GM21737 (cell line): ENCODE measurements at regions not wholly inside any gene's neighbourhood (a gene's known extent, or its start where the extent isn't known, plus 50 kb on each side); places are given as distances from the start of the nearest gene placed in this dataset.
"Not testable (repeated sequence)": the region's sequence is repeated elsewhere in the genome, so short reads cannot be mapped to it uniquely, and the experiment has no call there.

Experiments used
- ATAC-seq: cut with Tn5 transposase; IDR thresholded peaks from one replicate; pipeline ENCODE4 v1.9.1; 2021; ENCODE audit warnings: mild to moderate bottlenecking, moderate library complexity; ENCODE audit not compliant: unreplicated experiment

DNA sequence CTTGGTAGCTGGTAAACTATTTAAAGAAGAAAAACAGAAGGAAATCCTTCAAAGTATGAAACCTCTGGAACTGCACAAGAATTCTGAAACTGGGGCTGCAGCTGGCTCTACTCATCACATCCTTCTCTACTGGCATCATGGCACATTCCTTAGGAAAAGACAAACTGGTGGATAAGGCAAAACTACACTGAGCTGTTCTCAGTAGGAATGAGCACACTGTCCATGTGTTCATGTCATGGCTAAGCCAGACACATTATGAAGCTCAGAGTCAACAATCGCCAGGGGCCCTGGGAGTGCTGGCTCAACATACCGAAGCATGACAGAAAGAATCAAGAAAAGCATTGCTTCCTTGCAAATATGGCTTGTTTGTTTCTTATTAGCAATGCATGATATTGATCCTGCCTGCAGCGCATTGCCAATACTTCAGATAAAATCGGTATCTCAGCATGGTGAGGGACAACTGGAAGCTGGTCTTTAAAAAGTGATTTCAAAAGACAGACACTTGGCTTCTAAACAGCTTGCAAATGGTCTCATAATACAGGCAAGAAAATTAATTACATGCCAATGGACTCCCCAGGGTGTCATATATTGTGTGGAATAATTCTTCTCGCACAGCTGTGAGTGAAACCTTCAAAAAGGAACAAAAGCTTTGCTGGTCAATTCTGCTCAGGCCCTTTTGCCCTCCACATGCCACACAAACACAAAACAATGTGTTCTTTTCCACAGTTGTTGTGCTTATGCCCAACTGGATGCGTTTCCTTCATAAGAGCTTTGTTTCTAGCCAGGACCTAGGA is 300.2 kb upstream of the VCX start:
- ATAC-seq: no peak

DNA sequence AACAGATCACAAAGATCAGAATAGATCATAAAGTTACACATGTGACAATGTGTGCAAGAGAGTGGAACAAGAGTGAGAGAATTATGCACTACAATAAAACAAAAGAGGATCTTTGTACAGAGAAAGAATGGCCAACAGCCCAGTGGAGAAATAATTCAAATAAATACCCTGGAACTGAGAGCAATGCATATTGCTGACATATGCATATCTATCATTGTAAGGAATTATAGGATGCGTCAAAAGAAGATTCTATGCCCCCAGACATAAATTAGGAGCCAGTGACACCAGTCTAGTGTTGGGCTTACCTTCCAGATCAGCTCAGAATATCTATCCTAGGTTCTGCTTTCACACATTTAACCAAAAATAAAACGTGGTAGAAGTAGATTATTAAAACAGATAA is 320.1 kb upstream of the VCX start:
- ATAC-seq: no peak

DNA sequence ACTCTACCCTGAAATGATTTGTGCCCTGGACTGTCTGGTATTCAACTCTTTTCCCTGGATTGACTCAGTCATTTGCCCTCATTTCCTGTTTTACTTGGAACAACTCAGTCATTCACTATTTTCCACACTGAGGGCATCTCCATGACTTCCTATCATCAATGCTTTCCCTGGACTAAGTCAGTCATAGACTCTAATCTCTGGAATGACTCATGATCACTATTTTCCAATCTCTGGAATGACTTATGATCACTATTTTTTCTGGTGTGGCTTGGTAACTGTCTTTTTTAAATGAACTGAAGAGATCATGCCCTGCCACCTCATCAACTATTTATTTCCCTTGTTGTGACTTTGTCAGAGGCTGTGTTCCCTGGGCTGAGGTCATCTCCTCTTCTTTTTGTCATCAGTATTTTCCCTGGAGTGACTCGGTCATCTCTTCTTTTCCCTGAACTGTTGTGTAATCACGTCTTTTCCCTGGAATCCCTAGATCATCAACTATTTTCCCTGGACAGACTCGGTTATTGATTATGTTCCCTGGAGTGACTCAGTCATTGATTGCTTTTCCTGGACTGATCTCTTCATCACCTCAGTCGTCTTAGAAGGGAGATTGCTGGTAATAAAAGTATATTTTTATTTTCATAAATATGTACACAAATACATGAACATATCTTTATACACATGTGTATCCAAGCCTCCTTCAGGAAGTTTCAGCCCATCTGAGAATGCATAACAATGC is 327.1 kb upstream of the VCX start:
- ATAC-seq: no peak

DNA sequence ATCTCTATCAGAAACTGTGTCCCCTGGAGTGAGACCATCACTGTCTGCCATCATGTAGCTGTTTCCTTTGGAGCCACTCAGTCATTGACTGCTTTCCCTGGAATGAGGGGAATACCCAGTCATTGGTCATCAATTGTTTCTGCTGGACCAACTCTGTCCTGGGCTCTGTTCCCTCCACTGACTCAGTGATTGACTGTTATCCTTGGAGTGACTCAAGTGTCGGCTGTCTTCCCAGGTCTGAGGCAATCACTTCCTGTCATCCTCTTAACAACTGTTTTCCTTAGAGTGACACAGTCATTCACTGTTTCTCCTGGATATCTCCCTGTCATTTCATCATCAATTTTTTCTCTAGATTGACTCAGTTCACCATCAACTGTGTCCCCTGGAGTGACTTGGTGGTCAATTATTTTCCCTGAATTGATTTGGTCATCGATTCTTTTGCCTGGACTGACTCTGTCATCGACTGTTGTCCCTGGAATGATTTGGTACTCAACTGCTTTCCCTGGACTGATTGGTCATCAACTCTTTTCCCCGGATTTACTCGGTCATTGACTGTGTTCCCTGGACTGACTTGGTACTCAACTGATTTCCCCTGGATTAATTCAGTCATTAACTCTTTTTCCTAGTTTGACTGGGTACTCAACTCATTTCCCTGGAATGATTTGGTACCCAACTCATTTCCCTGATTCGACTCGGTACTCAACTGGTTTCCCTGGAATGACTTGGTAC is 327.9 kb upstream of the VCX start:
- no peak for ATAC-seq

DNA sequence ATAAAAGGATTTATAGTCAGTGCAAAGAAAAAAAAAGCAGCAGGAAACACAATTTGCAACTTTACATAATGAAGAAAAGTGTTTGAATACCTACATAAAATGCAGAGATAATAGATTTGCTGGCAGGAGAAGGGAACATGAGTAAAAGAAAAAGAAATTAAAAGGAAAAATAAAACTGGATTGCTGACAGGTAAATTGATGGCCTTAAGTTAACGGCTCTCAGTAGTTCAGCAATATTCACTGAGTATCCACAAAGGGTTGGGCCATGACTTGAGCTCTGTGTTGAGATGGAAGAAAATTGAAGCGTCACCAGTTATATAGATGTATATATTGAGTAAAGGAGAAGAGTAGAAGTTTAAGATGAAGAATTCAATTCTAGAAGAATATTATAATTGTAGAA is 330.1 kb upstream of the VCX start:
- no peak for ATAC-seq

DNA sequence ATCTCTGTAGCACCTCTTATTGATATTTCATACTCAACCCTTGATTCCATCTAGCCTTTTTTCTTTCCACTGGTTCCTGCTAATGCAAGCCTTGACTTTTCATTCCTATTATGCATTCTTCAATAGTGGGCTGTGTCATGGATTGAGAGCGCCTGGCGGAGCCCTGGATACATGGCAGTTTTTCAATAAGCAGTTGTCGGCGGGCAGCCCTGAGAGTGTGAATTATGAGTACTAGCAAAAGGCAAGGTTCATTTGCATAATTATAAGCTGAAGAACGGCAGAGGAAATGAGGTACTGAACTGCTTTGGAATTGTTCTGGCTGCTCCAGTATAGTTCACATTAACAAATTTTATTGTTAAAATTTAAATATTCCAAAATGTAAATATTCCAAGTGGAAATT is 339.7 kb upstream of the VCX start:
- no peak for ATAC-seq

DNA sequence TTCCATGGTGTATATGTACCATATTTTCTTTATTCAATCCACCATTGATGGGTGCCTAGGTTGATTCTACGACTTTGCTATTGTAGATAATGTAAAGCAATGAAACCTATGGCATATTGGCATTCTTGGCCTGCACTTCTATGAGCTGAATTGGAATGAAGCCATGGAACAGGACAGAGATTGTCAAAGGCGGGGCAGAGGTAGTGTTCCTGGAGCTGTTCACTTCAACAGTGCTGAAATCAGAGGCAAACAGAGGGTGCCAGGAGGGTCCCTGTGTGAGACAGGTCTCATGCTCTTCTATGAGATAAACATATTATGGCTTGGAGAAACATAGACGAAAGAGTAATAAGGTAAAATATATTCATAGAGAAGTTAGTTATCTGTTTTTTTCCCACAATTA is 342.6 kb upstream of the VCX start:
- no peak for ATAC-seq

DNA sequence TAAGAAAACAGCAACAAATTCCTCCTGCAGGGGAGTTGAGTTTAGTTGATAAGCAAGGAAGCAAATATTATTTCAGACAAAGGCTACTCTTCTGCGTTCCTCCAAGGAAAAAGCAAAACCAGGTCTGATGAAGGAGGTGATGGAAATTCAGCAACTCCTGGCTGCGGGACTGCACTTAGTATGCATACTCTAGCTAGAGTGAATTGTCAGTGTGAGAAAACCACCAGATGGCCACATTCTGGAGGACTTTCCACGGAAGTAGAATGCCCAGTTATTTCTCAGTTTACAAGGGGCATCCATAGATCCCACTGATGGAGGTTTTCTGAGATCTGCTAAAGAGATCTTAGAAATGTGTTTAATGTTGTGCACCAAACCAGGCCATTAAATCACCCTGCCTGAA is 338.6 kb upstream of the PUDP start:
- no peak for ATAC-seq

DNA sequence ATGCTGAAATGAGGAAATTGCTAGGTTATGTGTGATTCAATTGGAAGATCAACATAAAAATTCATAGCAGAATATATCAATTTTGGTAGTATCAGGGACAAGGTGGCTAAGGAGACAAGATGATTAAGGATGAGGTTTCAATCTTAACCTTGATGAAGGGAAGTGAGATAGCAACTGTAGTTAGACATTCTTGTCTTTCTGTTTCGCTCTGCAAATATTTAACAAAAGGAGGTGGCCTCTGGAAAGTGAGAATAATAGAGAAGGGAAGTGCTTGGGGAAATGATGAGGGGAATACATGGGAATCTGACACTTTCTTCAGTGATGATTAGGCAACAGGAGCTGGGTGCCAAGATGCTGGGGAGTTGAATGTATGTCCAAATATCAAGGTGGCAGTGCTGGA is 337.1 kb upstream of the PUDP start:
- no peak for ATAC-seq

DNA sequence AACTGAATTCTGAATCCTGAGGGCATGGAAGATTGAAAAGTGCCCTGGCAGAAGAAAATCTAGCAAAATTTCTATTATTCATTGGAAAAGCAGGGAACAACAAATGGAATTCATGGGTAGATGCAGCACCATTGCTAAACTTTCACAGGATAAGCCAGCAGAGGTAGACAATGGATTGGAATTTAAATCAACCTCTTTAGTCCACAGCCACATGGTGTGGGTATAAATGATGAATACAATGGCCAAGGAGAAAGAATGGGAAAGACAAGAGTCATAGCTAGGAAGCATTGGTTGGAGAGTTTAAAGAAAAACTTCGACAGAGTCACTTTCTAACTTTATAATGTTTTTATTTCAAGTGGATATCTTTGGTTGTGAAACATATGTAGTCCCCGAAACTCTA is 332.8 kb upstream of the PUDP start:
- ATAC-seq: no peak

DNA sequence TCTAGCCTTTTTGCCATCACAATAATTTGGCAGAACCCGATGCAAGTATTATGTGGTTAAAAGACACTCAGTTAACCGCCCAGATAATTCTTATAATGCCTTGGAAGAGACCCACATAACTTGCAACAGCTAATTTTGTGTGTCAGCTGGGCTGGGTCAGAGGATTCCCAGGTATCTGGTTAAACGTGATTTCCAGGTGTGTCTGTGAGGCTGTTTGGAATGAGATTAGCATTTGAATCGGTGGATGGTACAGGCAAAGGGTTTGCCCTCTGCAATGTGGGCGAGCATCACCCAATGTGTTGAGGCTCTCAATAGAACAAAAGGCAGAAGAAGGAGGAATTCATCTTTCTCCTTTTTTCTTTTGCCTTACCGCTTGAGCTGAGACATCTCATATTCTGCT is 314.2 kb upstream of the PUDP start:
- ATAC-seq: no peak

DNA sequence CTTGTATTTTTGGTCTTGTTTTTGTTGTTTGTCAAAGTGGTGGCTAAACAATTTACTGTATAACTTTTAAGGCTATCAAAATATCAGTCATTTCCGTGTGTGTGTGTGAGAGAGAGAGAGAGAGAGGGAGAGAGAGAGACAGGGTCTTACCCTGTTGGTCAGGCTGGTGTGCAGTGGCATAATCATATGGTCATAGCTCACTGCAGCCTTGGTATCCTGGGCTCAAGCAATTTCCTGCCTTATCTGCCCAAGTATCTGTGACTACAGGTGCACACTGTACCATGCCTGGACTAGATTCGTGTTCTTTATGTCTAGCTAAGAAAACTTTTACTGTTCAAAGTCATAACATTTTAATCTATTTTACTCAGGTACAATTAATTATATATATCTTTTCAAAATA is 313.1 kb upstream of the PUDP start:
- ATAC-seq: not testable (repeated sequence)

DNA sequence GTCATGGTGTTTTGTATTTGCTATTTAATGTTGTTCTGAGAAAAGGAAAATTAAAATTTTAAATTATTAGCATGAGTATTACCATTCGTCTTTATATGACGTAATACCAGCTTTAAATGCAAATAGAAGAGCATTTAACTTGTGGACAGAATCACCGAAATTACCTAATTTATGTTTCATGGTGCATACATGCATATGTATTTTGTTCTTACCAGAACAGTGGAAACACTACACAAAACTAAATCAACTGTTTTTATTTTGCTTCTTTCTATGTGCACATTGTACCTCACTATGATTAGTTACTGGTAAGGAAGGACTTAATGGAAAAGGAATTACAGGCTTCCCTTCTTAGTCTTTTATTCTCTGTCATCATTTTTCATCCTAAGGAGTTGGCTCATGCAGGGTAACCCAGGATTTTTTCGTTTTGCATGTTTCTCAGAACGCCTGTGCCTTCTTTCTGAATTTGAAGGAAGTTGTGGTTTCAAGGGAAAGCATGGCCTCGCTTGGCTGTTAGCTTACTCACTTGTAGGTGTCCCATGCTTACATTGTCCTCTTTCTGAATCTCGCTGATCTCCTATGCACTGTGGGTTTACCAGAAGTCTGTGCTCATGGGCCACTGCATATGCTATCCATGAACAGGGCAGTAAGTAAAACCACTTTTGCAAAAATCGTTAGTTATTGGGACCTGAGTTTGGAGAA is 300.0 kb upstream of the PUDP start:
- ATAC-seq: no peak

DNA sequence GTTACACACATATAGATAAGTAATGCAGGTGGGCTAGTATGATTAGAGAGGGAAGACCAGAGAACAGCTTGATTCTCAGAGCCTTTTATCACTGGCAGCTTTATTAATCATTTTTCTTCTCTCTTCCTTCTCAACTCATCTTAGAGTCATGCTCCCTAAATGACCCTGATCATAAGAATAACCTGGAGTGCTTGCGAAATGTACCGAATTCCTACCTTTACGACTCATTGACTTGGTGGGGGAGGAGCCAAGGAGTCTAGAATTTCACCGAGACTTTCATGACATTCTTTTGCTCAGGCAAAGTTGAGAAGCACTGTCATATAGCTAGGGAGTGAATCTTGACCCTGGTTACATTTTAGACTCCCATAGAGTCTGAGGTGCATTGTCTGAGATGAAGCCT is 298.9 kb upstream of the PUDP start:
- ATAC-seq: no peak

DNA sequence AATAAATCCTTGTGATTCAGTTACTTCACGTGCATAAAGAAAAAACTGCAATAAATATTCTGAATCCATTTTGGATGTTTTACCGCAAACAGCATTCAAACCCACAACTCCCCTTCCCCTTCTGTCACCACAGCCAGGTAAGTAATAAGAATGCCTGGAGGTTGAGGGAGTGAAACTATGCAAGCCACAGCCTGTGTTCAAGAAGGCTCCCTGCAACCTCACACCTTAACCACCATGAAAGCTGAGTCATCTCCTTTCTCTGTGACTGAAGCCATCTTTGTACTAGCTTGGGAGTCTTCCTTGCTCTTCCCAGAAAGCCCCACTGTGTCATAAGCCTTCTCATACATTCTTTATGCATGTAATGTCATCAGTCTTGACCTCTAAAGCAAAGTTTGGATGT is 297.0 kb upstream of the PUDP start:
- ATAC-seq: peak; percentile 68

DNA sequence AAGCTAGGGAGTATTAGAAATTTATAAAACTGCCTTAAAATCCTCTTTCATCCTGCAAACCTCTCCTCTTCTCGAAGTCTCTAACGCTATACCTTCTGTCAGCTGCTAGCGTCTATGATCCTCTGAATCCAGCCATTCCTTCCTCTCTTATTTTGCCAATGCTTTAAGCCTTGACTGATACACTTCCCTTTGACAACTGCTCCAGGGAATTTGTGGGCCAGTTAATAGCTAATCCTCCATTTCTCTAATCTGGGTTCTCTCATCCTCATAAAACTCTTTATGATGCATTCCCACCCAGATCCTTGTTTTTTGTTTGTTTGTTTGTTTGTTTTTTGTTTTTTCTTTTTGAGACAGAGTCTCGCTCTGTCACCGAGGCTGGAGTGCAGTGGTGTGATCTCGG is 293.6 kb upstream of the PUDP start:
- no peak for ATAC-seq

DNA sequence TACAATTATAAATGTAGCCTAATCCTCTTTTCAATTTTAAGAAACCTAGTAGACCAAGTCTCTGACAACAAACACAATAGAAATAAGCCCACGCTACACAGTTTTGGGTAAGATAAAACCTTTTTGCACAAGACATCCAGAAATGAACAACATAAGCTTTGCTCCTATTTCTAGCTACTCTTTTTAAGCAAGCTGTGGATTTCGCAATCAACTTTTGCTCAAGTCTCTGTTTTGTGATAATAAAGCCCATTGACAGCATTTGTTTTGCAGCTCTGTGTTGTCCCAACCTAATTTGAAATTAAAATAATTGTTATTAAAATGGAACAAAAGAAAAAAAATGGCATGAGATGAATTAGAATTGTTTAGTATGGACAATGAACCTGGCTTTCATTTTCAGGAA is 287.9 kb upstream of the PUDP start:
- no peak for ATAC-seq

DNA sequence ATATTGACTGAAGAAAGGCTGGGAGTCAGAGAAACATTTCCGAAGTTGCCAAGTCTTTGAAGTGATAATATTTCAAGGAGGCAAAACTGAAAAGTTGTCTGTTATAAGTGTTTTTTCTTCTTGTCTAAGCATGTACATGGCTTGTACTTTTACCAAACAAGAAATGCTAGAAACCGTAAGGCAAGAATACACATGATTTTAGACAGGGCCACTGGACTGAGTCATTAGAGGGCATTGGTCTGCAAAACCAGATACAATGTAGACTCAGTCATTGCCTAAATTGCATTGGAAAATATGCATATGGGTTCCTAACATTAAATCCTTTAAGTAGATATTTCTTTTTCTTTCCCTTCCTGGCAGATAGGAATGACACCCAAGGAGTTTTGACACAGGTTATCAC is 284.9 kb upstream of the PUDP start:
- ATAC-seq: no peak

DNA sequence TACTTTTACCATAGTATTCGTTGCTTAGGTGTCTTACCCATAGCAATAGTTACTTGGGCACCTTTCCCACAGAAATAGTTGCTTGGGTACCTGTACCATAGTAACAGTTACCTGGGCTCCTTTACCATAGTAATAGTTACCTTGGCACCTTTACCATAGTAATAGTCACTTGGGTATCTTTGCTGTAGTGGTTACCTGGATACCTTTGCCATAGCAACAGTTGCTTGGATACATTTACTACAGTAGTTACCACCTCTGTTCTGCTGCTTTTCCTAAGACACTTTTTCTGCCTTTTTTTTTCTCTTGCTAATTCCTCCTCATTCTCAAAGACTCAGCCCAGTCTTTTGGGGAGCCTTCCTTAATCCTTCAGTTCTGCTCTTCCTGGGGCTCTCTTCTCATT is 272.8 kb upstream of the PUDP start:
- no peak for ATAC-seq

DNA sequence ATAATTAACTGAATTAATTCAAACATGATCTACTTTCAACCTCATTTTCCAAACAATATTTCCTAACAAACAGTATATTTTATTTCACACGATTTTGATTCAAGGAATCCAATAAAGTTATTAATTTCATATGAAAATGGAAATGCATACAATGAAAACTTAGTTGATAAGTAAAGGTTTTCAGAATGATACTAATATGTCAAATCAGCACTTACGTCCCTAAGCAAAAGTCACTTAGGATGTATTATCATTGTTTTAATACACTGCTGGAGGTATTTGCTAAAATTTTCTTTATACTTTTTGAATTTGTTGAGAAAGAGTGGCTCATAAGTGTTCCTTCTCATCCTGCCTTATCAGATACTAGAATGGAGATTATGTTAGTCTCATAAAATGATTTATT is 266.8 kb upstream of the PUDP start:
- no peak for ATAC-seq

DNA sequence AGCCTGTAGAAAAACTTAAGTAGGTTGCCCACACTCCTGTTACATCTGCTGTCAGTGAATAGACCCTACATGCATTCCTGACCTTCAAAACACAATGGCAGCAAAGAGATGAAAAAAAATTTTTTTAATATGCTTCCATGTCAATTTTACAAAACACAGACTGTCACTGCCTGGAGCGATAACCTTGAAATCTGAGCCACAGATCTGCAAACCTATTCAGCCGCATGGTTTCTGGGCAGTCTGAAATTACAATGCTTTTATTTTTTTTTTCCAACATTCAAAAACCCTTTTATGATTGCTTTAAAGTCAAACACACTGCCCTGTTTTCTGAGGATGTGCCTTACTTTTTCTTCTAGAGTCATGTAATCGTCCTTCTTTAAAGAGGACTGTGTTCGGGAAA is 264.9 kb upstream of the PUDP start:
- ATAC-seq: no peak
